GM12872 (cell line): ENCODE measurements at regions not wholly inside any gene's neighbourhood (a gene's known extent, or its start where the extent isn't known, plus 50 kb on each side); places are given as distances from the start of the nearest gene placed in this dataset.

Experiments used
- CTCF ChIP-seq: IDR thresholded peaks from 3 replicates; pipeline ENCODE4 v1.5.1; 2011; ENCODE audit warnings: low read depth, mild to moderate bottlenecking, low read length, moderate library complexity; ENCODE audit not compliant: insufficient read depth

- no peak for TF ChIP-seq CTCF
Observed at GRCh38 chr5:96577909-96578308, 84.3 kb upstream of the CAST start.

- no peak for TF ChIP-seq CTCF
Observed at GRCh38 chr5:96579711-96580110, 82.5 kb upstream of the CAST start.

- no peak for TF ChIP-seq CTCF
Observed at GRCh38 chr5:96582343-96582742, 79.8 kb upstream of the CAST start.

GRCh38 chr5:96584712-96585111 lies 77.5 kb upstream of the CAST start:
- no peak for TF ChIP-seq CTCF

GRCh38 chr5:96588539-96588938 lies 73.6 kb upstream of the CAST start:
- TF ChIP-seq CTCF, result no peak

- no peak for TF ChIP-seq CTCF
Observed at GRCh38 chr5:96590796-96591195, 71.4 kb upstream of the CAST start.

- peak; percentile 56; the same call in 2 of the 3 replicates for TF ChIP-seq CTCF
Observed at GRCh38 chr5:96595300-96596090, 66.7 kb upstream of the CAST start.
